ENCODE measurements at regions not wholly inside any gene's neighbourhood (a gene's known extent, or its start where the extent isn't known, plus 50 kb on each side); places are given as distances from the start of the nearest gene placed in this dataset.
"Not testable (repeated sequence)": the region's sequence is repeated elsewhere in the genome, so short reads cannot be mapped to it uniquely, and the experiment has no call there.

DNA sequence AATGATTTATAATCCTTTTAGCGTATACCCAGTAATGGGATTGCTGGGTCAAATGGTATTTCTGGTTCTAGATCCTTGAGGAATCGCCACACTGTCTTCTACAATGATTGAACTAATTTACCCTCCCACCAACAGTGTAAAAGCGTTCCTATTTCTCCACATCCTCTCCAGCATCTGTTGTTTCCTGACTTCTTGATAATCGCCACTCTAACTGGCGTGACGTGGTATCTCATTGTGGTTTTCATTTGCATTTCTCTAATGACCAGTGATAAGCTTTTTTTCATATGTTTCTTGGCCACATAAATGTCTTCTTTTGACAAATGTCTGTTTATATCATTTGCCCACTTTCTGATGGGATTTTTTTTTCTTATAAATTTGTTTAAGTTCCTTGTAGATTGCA lies 264.8 kb upstream of the STXBP5 start:
- FAIRE-seq = not testable (repeated sequence)

GRCh38 chr6:146943664-146944063 lies 260.6 kb upstream of the STXBP5 start:
- FAIRE-seq = no peak

DNA sequence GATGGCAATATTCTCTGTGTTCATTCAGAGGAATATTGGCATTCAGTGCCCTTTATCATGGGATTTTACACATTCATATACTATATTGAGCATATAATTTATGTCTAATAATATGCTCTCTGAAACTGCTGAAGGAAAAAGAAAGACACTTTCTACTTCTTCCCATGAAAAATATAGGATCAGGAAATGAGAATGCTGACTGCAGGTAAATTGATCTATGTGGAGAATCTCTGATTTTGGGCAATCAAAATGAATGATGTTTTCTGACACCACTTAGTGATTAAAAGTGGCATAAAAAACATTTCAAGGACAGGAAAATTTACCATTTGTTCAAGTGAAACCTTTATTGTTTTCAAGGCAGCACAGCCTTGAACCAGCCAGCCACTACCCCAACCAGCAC lies 260.1 kb upstream of the STXBP5 start:
- FAIRE-seq = no peak

DNA sequence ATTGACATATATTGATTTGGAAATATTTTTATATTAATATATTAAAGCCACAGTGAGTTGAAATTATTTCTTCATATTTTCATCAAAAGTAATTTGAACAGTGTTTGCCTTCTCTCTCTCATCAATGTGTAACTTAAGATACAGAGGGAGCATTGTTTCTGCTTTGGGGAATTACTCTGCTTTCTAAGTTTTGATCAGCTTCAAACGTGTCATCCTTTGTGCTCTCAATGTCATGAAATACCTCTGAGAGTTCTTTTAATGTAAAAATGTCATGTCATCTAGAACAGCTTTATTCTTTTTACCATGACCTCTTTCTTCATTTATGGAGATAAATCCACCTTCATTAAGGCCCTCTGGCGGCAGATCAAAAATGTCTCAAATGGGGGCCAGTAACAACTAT lies 259.4 kb upstream of the STXBP5 start:
- no peak for FAIRE-seq

DNA sequence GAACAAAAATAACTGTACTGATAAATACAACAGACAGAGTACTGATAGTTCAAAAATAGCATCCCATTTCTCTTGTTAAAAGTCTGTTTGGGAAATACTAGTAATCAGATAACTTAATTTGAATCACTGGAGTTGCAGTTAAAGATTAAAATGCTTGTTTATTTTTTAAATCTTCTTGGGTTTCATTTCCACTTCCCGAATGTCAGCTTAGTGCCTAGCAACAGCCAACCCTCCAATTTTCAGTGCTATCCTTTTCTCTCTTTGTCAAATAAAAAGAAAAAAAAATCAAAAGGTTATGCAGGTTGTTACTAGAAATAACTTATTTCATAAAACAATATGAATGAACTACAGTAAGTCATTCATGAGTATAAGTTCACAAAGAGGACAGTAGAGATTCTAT lies 257.7 kb upstream of the STXBP5 start:
- FAIRE-seq = no peak

DNA sequence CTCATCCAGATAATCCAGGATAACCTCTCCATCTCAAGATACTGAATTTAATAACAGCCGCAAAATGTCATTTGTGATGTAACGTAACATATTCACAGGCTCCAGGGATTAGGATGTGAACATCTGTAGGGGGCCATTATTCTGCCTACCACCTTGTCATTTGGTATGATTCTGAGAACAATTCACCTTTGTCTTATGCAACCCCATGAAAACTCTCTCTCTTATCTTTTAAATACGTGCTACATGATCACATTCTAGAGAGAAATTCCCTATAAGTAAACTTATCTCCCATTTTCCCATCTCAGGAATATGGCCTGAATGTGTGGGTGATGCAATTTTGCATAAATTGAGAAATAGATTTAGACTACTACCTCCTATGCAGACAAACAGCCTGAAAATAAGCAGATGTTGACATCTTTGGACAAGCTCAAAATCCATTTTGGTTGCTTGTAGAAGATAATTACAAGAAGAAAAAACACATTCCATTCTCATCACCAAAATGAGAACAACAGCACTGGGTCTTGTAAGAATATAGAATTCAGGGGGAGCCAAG lies 255.4 kb upstream of the STXBP5 start:
- no peak for FAIRE-seq

DNA sequence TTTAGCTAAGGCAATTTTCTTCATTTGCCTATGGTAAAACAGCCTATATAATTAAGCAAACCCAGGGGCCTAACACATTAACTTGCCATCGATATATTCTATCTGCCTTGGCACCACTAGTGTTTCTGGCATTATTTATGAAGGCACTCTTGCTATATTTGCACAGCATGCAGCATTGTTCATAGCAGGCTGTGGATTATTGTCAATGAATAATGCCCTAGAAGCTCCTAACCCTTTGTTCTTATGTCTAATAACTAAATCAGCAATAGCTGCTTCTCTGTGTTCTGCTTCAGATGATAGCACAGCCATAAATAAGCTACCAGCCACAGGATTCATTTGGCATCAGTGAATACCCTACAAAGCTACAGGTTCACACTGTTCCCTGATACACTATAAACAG lies 254.8 kb upstream of the STXBP5 start:
- no peak for FAIRE-seq

GRCh38 chr6:146950351-146950835 lies 253.8 kb upstream of the STXBP5 start:
- FAIRE-seq = no peak

- no peak for FAIRE-seq
Measured at GRCh38 chr6:146955570-146955969, 248.6 kb upstream of the STXBP5 start.

- no peak for FAIRE-seq
Measured at GRCh38 chr6:146957181-146958093, 246.8 kb upstream of the STXBP5 start.

GRCh38 chr6:146961831-146962230 lies 242.4 kb upstream of the STXBP5 start:
- FAIRE-seq = no peak

- FAIRE-seq = no peak
Measured at GRCh38 chr6:146962329-146962728, 241.9 kb upstream of the STXBP5 start.

GRCh38 chr6:146965110-146965689 lies 239.0 kb upstream of the STXBP5 start:
- no peak for FAIRE-seq

DNA sequence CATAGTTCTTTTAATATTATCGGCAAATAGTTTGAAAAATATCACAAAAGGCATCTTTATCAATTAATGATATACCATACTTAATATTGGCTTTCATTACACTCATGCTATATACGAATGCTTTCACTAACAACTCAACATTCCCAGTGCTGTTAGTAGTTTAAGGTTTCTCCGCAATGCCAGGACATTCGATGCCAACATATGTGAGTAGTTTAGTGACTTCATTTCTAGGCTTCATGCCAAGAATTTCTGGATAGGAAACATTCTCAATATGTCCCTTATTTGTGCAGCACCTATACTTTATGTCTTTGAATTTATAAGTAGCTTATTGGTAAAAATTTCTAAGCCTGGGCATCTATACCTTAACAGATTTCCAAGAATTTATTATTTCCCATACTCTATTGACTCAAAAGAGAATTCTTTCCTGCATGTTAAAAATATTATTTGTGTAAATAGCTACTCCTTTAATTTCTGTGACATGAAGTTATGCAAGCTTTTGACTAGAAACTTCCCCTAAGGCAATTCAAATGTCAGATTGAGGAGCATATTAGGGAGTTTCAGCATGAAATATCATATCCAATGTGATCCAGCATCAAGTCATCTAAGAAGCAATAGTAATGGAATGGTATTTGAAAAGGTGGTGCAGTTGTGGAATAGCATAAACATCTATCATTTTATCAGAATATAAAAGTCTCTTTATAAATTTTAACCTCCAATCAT lies 236.0 kb upstream of the STXBP5 start:
- FAIRE-seq = no peak

- no peak for FAIRE-seq
Measured at GRCh38 chr6:146972546-146972945, 231.7 kb upstream of the STXBP5 start.

GRCh38 chr6:146974351-146974750 lies 229.9 kb upstream of the STXBP5 start:
- no peak for FAIRE-seq

DNA sequence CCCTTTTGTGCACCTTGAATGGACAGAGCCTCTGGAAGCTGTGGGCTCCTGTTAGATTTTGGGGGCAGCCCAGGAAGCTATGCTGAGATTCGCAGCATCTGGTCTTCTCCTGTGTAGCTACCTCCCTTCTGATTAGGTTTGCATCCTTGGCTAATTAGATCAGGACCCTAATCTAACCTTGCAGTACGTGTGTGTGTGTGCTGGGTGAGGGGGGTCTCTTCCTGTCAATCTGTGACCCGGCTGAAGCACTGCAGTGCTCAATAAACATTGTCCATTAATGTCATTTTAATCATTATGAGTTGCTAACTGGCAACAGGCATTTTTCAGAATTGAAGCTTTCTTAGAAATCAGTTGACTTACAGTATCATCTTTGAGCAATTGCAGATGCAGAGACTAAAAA lies 229.1 kb upstream of the STXBP5 start:
- no peak for FAIRE-seq

DNA sequence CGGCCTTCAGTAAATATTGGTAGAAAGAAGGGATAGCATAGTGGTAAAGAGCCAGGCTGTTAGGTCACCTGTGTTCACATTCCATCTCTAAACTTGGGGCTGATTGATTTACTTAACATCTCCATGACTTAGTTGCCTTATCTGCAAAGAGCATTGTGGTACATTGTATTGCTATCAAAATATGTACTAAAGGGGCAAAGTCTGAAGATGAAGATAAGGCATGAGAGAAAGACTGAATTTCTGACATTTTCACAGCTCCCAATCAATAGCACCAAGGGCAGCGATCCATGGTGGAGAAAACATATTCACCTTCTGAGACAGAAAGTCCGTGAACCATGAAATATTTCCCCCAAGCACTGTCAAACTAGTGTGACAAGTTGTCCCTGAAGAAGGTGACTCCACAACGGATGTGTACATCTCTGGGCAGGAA lies 223.3 kb upstream of the STXBP5 start:
- FAIRE-seq = no peak

- FAIRE-seq = no peak
Measured at GRCh38 chr6:146981981-146982380, 222.2 kb upstream of the STXBP5 start.

DNA sequence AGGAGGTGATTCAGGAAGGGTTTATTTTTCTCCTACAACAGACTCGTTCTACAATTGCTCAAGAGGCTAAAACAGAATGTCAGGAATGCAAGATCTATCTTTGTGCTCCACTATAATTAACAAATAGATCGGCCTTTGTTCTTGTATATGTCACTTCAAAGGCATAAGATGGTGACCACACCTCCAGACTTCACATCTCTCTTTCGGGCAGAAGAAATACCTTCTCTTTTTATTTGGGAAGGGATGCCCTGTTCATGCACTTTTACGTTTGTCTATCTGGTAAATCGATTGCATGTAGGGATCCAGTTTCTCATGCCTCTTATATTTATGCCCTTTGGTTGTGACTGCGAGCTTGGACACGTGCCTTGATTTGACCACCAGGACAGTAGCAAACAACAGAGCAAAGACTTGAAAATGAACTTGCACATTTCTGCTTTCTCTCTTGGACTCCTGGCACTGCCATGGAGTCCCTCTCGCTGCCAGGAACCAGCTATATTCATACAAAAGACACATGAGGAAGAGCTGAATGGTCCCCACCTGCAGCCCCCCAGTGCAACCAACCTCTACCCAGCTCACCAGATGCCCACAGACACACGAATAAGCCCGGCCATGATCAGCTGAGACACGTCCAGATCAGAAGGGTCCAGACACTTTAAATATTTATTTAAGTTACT lies 219.8 kb upstream of the STXBP5 start:
- no peak for FAIRE-seq

GRCh38 chr6:146985111-146985510 lies 219.1 kb upstream of the STXBP5 start:
- FAIRE-seq = peak; percentile 71

GRCh38 chr6:146985966-146986365 lies 218.3 kb upstream of the STXBP5 start:
- no peak for FAIRE-seq

- not testable (repeated sequence) for FAIRE-seq
Measured at GRCh38 chr6:146987938-146988337, 216.3 kb upstream of the STXBP5 start.

All from endometrium (tissue), 2 donors.